ENCODE measurements at regions not wholly inside any gene's neighbourhood (a gene's known extent, or its start where the extent isn't known, plus 50 kb on each side); places are given as distances from the start of the nearest gene placed in this dataset.
A peak's percentile ranks its signal among the peaks of the same experiment; 100 is the strongest.
"Not testable (repeated sequence)": the region's sequence is repeated elsewhere in the genome, so short reads cannot be mapped to it uniquely, and the experiment has no call there.

DNA sequence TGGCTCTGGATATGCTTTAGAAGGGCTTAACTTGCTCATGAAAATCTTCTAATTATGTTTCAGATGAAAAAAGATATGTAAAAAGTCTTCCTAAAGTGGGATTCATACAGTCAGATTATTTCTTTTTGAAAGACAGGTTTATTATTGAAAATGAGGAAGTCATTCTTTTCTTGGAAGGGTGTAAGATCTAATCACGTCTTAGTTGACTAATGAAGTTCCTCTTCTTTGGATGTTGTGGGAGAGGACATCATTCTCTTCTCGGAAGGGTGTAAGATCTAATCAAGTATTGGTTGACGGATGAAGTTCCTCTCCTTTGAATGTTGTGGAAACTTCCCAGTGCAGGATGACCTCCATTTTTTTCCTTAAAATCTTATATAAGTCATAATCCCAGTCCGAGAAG lies 74.9 kb downstream of the ALG10 start:
- no peak for DNase-seq (ENCODE audit: low spot score)

DNA sequence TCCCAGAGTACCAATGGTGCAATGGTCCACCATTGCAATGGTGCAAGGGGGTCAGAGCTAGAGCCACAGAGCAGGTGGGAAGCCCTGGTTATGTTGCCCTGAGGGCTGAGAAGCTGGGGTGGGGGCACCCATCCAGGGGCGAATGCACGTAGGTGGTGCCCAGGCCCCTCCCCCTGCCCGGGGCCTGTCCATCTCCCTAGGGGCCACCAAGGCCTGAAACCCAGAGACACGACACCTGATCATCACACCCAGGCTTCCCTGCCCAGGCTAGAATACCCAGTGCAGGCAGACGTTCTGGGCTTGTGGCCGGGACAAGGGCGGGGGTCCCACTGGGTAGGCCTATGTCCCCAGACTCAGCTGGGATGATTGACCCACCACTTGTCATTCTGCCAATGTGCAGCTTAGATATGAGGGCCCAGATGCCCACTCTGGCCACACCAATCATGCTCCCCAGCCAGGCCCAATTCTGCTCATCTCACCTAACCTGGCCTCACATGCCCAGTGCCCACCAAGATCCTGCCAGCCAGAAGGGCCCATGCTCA lies 83.2 kb downstream of the ALG10 start:
- DNase-seq (ENCODE audit: low spot score), result no peak

DNA sequence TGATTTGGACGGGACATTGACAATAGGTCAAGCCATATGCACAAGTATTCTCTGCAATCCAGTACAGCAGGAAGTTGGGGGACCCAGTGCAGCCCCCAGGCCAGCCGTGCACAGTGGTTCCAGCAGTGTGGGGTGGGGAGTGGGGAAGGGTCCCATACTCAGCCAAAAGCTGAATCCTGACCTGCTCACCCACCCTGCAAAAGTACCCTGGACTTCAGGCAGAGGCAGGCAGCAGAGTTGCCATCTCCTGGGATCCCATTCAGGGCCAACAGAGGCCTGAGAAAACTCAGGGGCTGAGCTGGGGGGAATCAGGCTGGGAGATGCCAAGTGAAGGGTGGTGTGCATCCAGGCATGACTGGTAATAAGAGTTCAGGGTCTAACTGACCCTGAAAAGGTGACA lies 83.9 kb downstream of the ALG10 start:
- DNase-seq (ENCODE audit: low spot score), result no peak

DNA sequence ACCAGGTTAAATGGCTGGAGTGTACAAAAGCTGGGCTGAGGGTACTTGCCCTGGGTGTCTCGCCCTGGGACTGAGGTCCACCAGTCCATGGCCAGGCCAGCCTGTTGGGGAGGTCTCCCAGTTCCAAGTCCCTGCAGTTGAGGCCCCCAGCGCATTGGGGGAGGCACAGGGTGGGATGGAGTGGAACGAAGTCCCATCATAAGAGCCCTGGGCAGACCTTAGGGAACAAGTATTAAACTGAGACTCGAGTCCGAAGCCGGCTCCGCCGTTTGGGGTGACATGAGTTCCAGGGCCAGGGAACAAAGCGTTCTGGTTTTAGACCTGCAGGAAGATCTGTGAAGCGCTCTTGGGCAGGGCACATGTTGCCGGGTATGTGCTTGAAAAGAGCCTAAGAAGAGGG lies 84.7 kb downstream of the ALG10 start:
- DNase-seq (ENCODE audit: low spot score), result no peak

GRCh38 chr12:34107781-34108404 lies 85.6 kb downstream of the ALG10 start:
- DNase-seq (ENCODE audit: low spot score), result no peak

- no peak for DNase-seq (ENCODE audit: low spot score)
These were observed 86.1 kb downstream of the ALG10 start for GRCh38 chr12:34108405-34108803.

GRCh38 chr12:34108967-34109366 lies 86.7 kb downstream of the ALG10 start:
- no peak for DNase-seq (ENCODE audit: low spot score)

DNA sequence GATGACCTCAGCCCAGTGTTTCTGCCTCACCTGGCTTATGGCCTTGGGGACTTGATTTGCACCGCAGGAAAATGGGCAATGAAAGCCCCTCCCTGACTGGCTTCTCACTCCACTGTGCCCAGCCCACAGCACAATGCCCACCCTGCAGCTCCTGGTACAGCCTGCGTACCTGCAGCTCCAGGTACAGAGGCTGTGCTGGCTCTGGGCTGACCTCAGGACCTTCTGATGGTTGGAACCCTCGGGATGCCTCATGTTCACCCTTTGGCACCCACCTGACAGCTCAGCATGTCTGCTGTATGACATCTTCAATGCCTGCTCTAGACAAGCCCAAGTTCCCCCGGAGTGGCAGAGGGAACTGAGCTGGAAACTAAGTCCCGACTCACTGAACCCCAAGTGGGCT lies 87.1 kb downstream of the ALG10 start:
- no peak for DNase-seq (ENCODE audit: low spot score)

- DNase-seq (ENCODE audit: low spot score), result not testable (repeated sequence)
These were observed 87.7 kb downstream of the ALG10 start for GRCh38 chr12:34109909-34110531.

- no peak for DNase-seq (ENCODE audit: low spot score)
These were observed 97.1 kb downstream of the ALG10 start for GRCh38 chr12:34119366-34119765.

GRCh38 chr12:34121360-34121759 lies 99.1 kb downstream of the ALG10 start:
- DNase-seq (ENCODE audit: low spot score), result no peak

DNA sequence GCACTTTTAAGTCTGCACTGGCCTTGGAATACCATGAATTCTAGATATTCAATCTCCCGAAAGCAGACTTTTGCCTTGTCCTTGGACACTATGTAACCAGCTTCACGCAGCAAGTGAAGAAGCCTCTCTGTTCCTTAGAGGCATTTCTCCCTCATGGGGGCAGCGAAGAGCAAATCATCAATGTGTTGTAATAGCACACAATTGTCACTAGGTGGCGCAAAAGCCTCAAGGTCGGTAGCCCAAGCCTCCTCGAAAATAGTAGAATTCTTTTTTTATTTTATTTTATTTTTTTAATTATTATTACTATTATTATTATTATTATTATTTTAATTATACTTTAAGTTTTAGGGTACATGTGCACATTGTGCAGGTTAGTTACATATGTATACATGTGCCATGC lies 100.8 kb downstream of the ALG10 start:
- DNase-seq (ENCODE audit: low spot score), result peak; percentile 75

- DNase-seq (ENCODE audit: low spot score), result no peak
These were observed 102.3 kb downstream of the ALG10 start for GRCh38 chr12:34124608-34125007.

- DNase-seq (ENCODE audit: low spot score), result no peak
These were observed 103.9 kb downstream of the ALG10 start for GRCh38 chr12:34126239-34126641.

DNA sequence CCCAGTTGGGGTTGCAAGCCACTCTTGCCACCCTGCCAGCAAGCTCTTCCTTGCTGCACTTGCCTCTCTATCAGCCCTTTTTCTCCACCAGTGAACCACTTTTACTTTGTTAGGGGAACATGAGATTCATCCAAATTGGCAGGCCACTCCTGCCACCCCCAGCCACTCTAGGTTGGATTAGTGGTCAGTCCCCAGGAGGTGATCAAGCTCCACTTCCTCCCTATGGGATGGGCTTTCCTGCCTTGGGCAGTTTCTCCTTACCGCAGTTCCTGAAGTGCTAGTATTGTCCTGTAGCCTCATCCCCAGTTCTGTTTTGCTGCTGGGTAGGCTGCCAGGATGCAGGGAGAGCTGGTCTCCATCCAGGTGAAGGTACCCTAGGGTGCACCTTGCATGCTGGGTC lies 104.5 kb downstream of the ALG10 start:
- no peak for DNase-seq (ENCODE audit: low spot score)

GRCh38 chr12:34127379-34127778 lies 105.1 kb downstream of the ALG10 start:
- not testable (repeated sequence) for DNase-seq (ENCODE audit: low spot score)

- DNase-seq (ENCODE audit: low spot score), result no peak
These were observed 120.1 kb downstream of the ALG10 start for GRCh38 chr12:34142430-34142829.

- DNase-seq (ENCODE audit: low spot score), result no peak
These were observed 128.7 kb downstream of the ALG10 start for GRCh38 chr12:34151019-34151418.

- no peak for DNase-seq (ENCODE audit: low spot score)
These were observed 141.1 kb downstream of the ALG10 start for GRCh38 chr12:34163443-34163842.

DNA sequence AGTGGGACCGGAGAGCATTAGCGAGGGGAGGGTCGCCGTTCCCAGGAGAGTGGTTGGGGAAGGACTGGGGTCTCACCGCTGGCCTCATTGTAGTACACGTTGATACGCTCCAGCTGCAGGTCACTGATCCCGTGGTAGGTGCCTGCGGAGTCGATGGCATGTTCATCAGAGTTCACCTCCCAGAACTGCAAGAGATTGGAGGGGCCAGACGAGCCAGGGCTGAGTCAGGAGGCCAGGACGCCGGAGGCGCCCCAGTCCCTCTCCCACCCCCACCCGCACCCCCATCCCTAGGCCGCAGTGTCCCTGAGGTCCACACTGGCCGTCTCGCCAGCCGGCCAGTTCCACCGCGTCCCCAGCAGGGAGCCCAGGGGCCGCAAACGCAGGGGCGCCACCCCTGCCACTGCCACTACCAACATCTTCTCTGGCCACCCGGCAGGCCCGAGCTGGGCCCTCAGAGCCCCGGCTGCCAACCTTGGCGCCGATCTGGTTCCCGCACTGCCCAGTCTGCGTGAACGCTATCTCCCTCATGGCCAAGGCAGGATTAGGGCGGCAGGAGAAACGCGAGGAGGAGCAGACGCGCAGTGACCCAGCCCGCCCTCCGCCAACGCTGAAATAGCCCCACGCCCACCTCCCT lies 144.2 kb downstream of the ALG10 start:
- no peak for DNase-seq (ENCODE audit: low spot score)

GRCh38 chr12:34168507-34168906 lies 146.2 kb downstream of the ALG10 start:
- DNase-seq (ENCODE audit: low spot score), result not testable (repeated sequence)

GRCh38 chr12:34186492-34186891 lies 164.2 kb downstream of the ALG10 start:
- DNase-seq (ENCODE audit: low spot score), result no peak

DNA sequence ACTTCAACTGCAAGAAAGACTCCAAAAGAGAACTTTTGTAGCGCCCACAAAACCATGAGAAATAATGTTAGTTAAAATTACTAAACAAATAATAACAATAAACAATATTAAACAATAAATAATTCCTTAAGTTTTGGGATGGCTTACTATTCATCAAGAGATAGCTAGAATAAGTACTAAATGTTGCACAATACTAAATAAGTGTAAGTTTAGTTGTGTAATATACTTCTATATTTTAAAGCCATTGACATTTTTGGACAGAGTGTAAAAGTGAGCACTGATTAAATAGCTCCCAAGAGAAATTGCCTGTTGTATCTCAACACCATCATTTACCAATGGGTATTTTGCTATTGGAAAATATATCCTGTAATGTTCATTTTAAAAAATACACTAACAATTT lies 166.7 kb downstream of the ALG10 start:
- no peak for DNase-seq (ENCODE audit: low spot score)
